Keratinocyte (primary cell): ENCODE measurements at regions not wholly inside any gene's neighbourhood (a gene's known extent, or its start where the extent isn't known, plus 50 kb on each side); places are given as distances from the start of the nearest gene placed in this dataset.

Source experiments
- CTCF ChIP-seq, 3 experiments: IDR thresholded peaks in 1 of 3; conservative IDR thresholded peaks in 1 of 3; optimal IDR thresholded peaks in 1 of 3; 2 replicates in 2 of 3; 3 replicates in 1 of 3; pipeline versions ENCODE3 to v1.5.1; 2011; ENCODE audit warnings: low read length in 3 of 3, mild to moderate bottlenecking in 3 of 3, moderate library complexity in 2 of 3, control low read depth in 1 of 3, inconsistent platforms in 1 of 3; ENCODE audit not compliant: insufficient read depth in 2 of 3; ENCODE audit errors: extremely low read depth in 1 of 3
- EZH2 ChIP-seq: IDR thresholded peaks from one replicate; pipeline ENCODE4 v1.6.1; 2012; ENCODE audit warnings: inconsistent platforms, mild to moderate bottlenecking, low read length, moderate library complexity

GRCh38 chr2:19743641-19744040 lies 158.1 kb downstream of the TTC32 start:
- TF ChIP-seq CTCF (optimal IDR thresholded peaks at IDR 0.05 in 1 of 3, IDR thresholded peaks at IDR 0.05 in 1 of 3, conservative IDR thresholded peaks at IDR 0.05 in 1 of 3; ENCODE audit: extremely low read depth in 1 of 3, insufficient read depth in 2 of 3, low read length in 3 of 3) (no peak), EZH2 (no peak)
